ENCODE measurements at regions not wholly inside any gene's neighbourhood (a gene's known extent, or its start where the extent isn't known, plus 50 kb on each side); places are given as distances from the start of the nearest gene placed in this dataset.

GRCh38 chr10:130428936-130429335 lies 292.7 kb downstream of the GLRX3 start:
- TF ChIP-seq CTCF (IDR thresholded peaks at IDR 0.05 in 4 of 5, conservative IDR thresholded peaks at IDR 0.05 in 1 of 5) = no peak
- TF ChIP-seq POLR2A (IDR thresholded peaks at IDR 0.05) = no peak
